NB4 (cell line): ENCODE measurements at regions not wholly inside any gene's neighbourhood (a gene's known extent, or its start where the extent isn't known, plus 50 kb on each side); places are given as distances from the start of the nearest gene placed in this dataset.
A peak's percentile ranks its signal among the peaks of the same experiment; 100 is the strongest.

ENCODE experiments used
- DNase-seq: peaks from one replicate; pipeline ENCODE4 v3.0.0; 2010; ENCODE audit warnings: low read depth
- H3K4me3 ChIP-seq: one replicate; pipeline ENCODE4 v1.5.1; 2011; ENCODE audit warnings: mild to moderate bottlenecking, low read depth, low read length, moderate library complexity
- MAX ChIP-seq: IDR thresholded peaks from 2 replicates; pipeline ENCODE4 v1.6.1; 2011; ENCODE audit warnings: low read depth, low read length
- MYC ChIP-seq: IDR thresholded peaks from 2 replicates; pipeline ENCODE4 v1.6.1; 2011; ENCODE audit warnings: low read depth, low read length
- POLR2A ChIP-seq: IDR thresholded peaks from 2 replicates; pipeline ENCODE4 v1.6.1; 2011; ENCODE audit warnings: mild to moderate bottlenecking; ENCODE audit not compliant: insufficient read length; ENCODE audit errors: extremely low read depth
- TF ChIP-seq, protein P1 (sequence below): IDR thresholded peaks from one replicate; pipeline ENCODE4 v1.5.1; 2012; ENCODE audit warnings: low read depth, low read length

- no peak overlapping the region for H3K4me3 ChIP-seq
- TF ChIP-seq MAX (no peak), MYC (no peak), POLR2A (no peak)
- TF ChIP-seq, protein P1, sequence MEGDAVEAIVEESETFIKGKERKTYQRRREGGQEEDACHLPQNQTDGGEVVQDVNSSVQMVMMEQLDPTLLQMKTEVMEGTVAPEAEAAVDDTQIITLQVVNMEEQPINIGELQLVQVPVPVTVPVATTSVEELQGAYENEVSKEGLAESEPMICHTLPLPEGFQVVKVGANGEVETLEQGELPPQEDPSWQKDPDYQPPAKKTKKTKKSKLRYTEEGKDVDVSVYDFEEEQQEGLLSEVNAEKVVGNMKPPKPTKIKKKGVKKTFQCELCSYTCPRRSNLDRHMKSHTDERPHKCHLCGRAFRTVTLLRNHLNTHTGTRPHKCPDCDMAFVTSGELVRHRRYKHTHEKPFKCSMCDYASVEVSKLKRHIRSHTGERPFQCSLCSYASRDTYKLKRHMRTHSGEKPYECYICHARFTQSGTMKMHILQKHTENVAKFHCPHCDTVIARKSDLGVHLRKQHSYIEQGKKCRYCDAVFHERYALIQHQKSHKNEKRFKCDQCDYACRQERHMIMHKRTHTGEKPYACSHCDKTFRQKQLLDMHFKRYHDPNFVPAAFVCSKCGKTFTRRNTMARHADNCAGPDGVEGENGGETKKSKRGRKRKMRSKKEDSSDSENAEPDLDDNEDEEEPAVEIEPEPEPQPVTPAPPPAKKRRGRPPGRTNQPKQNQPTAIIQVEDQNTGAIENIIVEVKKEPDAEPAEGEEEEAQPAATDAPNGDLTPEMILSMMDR = no peak
- DNase-seq = no peak
These were observed 479.3 kb downstream of the ARHGEF28 start for GRCh38 chr5:74105126-74105780.

GRCh38 chr5:74103131-74104023 lies 477.4 kb downstream of the ARHGEF28 start:
- TF ChIP-seq, protein P1 = no peak
- TF ChIP-seq MAX (peak; percentile 41; the same call in 1 of the 2 replicates), MYC (no peak), POLR2A (no peak)
- no peak for DNase-seq

DNA sequence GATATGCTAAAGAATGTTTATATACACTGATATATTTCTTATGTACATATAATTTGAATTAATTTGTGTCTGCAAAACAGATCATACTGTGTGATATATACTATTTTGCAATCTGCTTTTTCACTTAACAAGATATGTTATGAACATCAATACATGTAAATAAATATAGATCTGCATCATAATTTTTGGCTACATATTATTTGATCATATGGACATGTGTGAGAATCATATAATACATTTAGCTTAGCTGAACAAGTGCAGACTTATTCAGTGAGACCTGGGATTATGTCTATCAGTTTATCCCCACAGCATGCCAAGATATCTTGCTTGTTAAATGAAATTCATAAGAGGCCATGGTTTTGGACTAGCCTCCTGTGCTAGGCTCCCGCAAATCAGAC lies 474.3 kb downstream of the ARHGEF28 start:
- DNase-seq = no peak
- no peak for TF ChIP-seq MYC
- no peak for TF ChIP-seq MAX
- H3K4me3 ChIP-seq = no peak overlapping the region

More at GRCh38 chr5:74103131-74104023, 477.4 kb downstream of the ARHGEF28 start:
- H3K4me3 ChIP-seq = no peak overlapping the region

GRCh38 chr5:74099538-74100267 lies 473.7 kb downstream of the ARHGEF28 start:
- DNase-seq = no peak
- H3K4me3 ChIP-seq = no peak overlapping the region
- no peak for TF ChIP-seq MYC
- no peak for TF ChIP-seq MAX
- TF ChIP-seq, protein P1 = no peak
- no peak for TF ChIP-seq POLR2A

DNA sequence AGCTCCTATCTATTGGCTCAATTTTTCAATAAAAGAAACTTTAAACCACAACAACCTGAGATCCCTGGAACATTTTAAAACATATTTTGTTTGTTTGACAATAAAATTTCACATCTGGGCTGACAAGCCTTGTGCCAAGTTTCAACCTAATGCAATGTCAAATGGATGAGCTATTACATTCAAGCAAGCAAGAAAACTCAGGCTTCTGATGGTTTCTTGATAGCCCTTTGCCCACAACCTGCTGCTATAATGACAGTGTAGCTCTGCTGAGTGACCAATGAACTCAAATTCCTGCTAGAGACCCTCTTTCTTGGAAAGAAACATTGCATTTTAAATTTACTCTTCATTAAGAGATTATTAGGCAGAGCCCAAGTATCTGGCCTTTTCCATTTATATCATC lies 472.9 kb downstream of the ARHGEF28 start:
- no peak for DNase-seq
- TF ChIP-seq MYC = no peak
- no peak for TF ChIP-seq MAX
- no peak for TF ChIP-seq POLR2A
- TF ChIP-seq, protein P1 = no peak
- H3K4me3 ChIP-seq = no peak overlapping the region
